A549 (cell line): ENCODE measurements at regions not wholly inside any gene's neighbourhood (a gene's known extent, or its start where the extent isn't known, plus 50 kb on each side); places are given as distances from the start of the nearest gene placed in this dataset.

ENCODE experiments used
- ATAC-seq, 2 experiments: fragments of 200-7000 bp in 1 of 2; fragments of >200 bp in 1 of 2; cut with Nextera tagmentation in 1 of 2; cut with Tn5 transposase in 1 of 2; 3 replicates each; pipeline versions ENCODE4 v1.8.0 to v1.9.1; 2018 to 2020; ENCODE audit warnings: mild to moderate bottlenecking in 1 of 2, moderate library complexity in 1 of 2
- CTCF ChIA-PET: fragments of 300-600 bp; sonication (Branson Sonifier 250); formaldehyde crosslinking; extraction: SDS; loops from one replicate; lab custom pipeline; 2021; ENCODE audit warnings: antibody characterized with exemption, inconsistent platforms; lab: Yijun Ruan, JAX
- POLR2A ChIA-PET: fragments of 350-600 bp; formaldehyde crosslinking; extraction: SDS; loops from one replicate; lab custom pipeline; 2021; ENCODE audit warnings: antibody characterized with exemption, inconsistent platforms; lab: Yijun Ruan, JAX
- DNase-seq, 2 experiments: peaks; one replicate each; pipeline versions ENCODE4 v3.0.0 to v3.0.0-alpha.2; 2011 to 2016; ENCODE audit warnings: low read depth in 1 of 2, low spot score in 1 of 2
- FAIRE-seq: peaks from 2 replicates; lab custom pipeline; 2011; peaks lifted over from hg19 to GRCh38; lab: Jason Lieb, UNC
- H3K27ac ChIP-seq, 2 experiments: fragments of >200 bp; sonication (Bioruptor Twin); formaldehyde crosslinking; 3 replicates each; pipeline ENCODE4 v1.5.1; 2016 to 2017
- H3K4me1 ChIP-seq: fragments of >200 bp; sonication (Bioruptor Twin); formaldehyde crosslinking; 3 replicates; pipeline ENCODE4 v1.6.1; 2016
- H3K4me2 ChIP-seq: fragments of >200 bp; sonication (Bioruptor Twin); formaldehyde crosslinking; 3 replicates; pipeline ENCODE4 v1.6.1; 2016
- H3K4me3 ChIP-seq: fragments of >200 bp; sonication (Bioruptor Twin); formaldehyde crosslinking; 3 replicates; pipeline ENCODE4 v1.5.1; 2016
- H3K9me3 ChIP-seq: fragments of >200 bp; sonication (Bioruptor Twin); formaldehyde crosslinking; 3 replicates; pipeline ENCODE4 v1.6.1; 2016
- BCL3 ChIP-seq: fragments of >200 bp; sonication (Bioruptor Twin); formaldehyde crosslinking; IDR thresholded peaks from 3 replicates; pipeline ENCODE4 v1.6.1; 2016
- BHLHE40 ChIP-seq: IDR thresholded peaks from 2 replicates; pipeline ENCODE4 v1.6.1; 2012; ENCODE audit warnings: low read depth, low read length, inconsistent platforms
- CHD4 ChIP-seq: fragments of 200-600 bp; sonication (generic); IDR thresholded peaks from 2 replicates; pipeline ENCODE4 v1.6.1; 2016; ENCODE audit warnings: antibody characterized with exemption, mild to moderate bottlenecking, borderline replicate concordance
- HEYL ChIP-seq: fragments of 250-450 bp; sonication (Bioruptor Pico); IDR thresholded peaks from 2 replicates; pipeline ENCODE4 v1.8.0; 2021; ENCODE audit warnings: mild to moderate bottlenecking, moderate library complexity
- JUN ChIP-seq, 2 experiments: fragments of >200 bp; sonication (Bioruptor Twin); formaldehyde crosslinking; IDR thresholded peaks; 2 replicates in 1 of 2; 3 replicates in 1 of 2; pipeline ENCODE4 v1.6.1; 2016 to 2017
- KDM1A ChIP-seq: fragments of 200-600 bp; sonication (generic); IDR thresholded peaks from 2 replicates; pipeline ENCODE4 v1.6.1; 2016; ENCODE audit warnings: low read depth, mild to moderate bottlenecking
- KDM5A ChIP-seq: fragments of 200-600 bp; sonication (generic); IDR thresholded peaks from 2 replicates; pipeline ENCODE4 v1.6.1; 2016; ENCODE audit warnings: antibody characterized with exemption, mild to moderate bottlenecking
- MAX ChIP-seq: IDR thresholded peaks from 2 replicates; pipeline ENCODE4 v1.6.1; 2012
- MYC ChIP-seq: IDR thresholded peaks from 2 replicates; pipeline ENCODE4 v1.6.1; 2012; ENCODE audit warnings: mild to moderate bottlenecking, inconsistent platforms, low read length, improper control_type of control experiment, borderline replicate concordance
- NFE2L2 ChIP-seq: fragments of 150-350 bp; conservative IDR thresholded peaks from 2 replicates; pipeline ENCODE4 v1.6.1; 2014; ENCODE audit warnings: low read length
- NR3C1 ChIP-seq: fragments of >200 bp; sonication (Bioruptor Twin); formaldehyde crosslinking; IDR thresholded peaks from 3 replicates; pipeline ENCODE4 v1.6.1; 2017
- PHF8 ChIP-seq: fragments of 200-600 bp; sonication (generic); IDR thresholded peaks from 2 replicates; pipeline ENCODE4 v1.6.1; 2016; ENCODE audit warnings: low read depth, mild to moderate bottlenecking, antibody characterized with exemption, moderate library complexity, borderline replicate concordance
- RCOR1 ChIP-seq: fragments of 150-350 bp; IDR thresholded peaks from 2 replicates; pipeline ENCODE4 v1.6.1; 2014; ENCODE audit warnings: antibody characterized with exemption, low read length, low read depth
- REST ChIP-seq: fragments of 200-600 bp; sonication (generic); IDR thresholded peaks from 2 replicates; pipeline ENCODE4 v1.6.1; 2016; ENCODE audit warnings: antibody characterized with exemption, mild to moderate bottlenecking, moderate library complexity
- RFX5 ChIP-seq: fragments of 450-650 bp; IDR thresholded peaks from 2 replicates; pipeline ENCODE4 v1.7.1; 2014; ENCODE audit warnings: antibody characterized with exemption, mild to moderate bottlenecking, moderate library complexity
- RNF2 ChIP-seq: fragments of 200-600 bp; sonication (generic); IDR thresholded peaks from 2 replicates; pipeline ENCODE4 v1.6.1; 2016; ENCODE audit warnings: low read depth, mild to moderate bottlenecking, antibody characterized with exemption, moderate library complexity, borderline replicate concordance
- SMC3 ChIP-seq: fragments of >200 bp; sonication (Bioruptor Twin); formaldehyde crosslinking; IDR thresholded peaks from 3 replicates; pipeline ENCODE4 v1.6.1; 2018; ENCODE audit warnings: inconsistent platforms
- SREBF2 ChIP-seq: fragments of 450-650 bp; IDR thresholded peaks from 2 replicates; pipeline ENCODE4 v1.6.1; 2014; ENCODE audit warnings: mild to moderate bottlenecking, moderate library complexity
- TFCP2L1 ChIP-seq: fragments of 250-450 bp; sonication (Bioruptor Pico); IDR thresholded peaks from 2 replicates; pipeline ENCODE4 v1.5.0; 2021; ENCODE audit warnings: mild to moderate bottlenecking
- ZNF302 ChIP-seq: fragments of 250-450 bp; sonication (Bioruptor Pico); IDR thresholded peaks from 2 replicates; pipeline ENCODE4 v1.9.0; 2021; ENCODE audit warnings: inconsistent platforms, mild to moderate bottlenecking, moderate library complexity
- WGBS: methylation state at CpG from one replicate; pipeline ENCODE4 v1.1.6; 2017; ENCODE audit errors: missing lambda C conversion rate; 5-methylcytosine and 5-hydroxymethylcytosine counted together

- DNase-seq, result no peak
- no peak for FAIRE-seq
- ChIA-PET POLR2A (no interaction called here), CTCF (interaction anchor here (0.7 kb wide), 1 partner anchor 148 kb away, joined by 6 read pairs; no protein-coding TSS in a partner anchor)
- Histone ChIP-seq H3K4me1 (no peaks in the 10 kb centered on the region), H3K27ac (no peak overlapping the region), H3K9me3 (no peaks in the 10 kb centered on the region), H3K4me3 (no peak overlapping the region), H3K4me2 (no peak overlapping the region)
- TF ChIP-seq RCOR1 (no peak), JUN (IDR thresholded peaks at IDR 0.05) (no peak), TFCP2L1 (CRISPR knock-in tag) (no peak), HEYL (CRISPR knock-in tag) (no peak), MYC (no peak), KDM1A (no peak), PHF8 (no peak), KDM5A (no peak)
- WGBS, result 3% methylated on average over 2 of the region's 2 CpGs
- no peak for ATAC-seq
Observed at GRCh38 chr1:162924179-162924578, 63.2 kb upstream of the CCDC190 start.

GRCh38 chr1:162922201-162922600, 61.2 kb upstream of the CCDC190 start:
- POLR2A ChIA-PET, result no interaction called here

More at GRCh38 chr1:162922201-162922600, 61.2 kb upstream of the CCDC190 start:
- TF ChIP-seq REST, result no peak
- no peak for TF ChIP-seq CHD4
- no peak for TF ChIP-seq PHF8
- TF ChIP-seq HEYL (CRISPR knock-in tag), result no peak
- no peak for TF ChIP-seq RFX5
- no peak for TF ChIP-seq SMC3
- no peak for TF ChIP-seq BHLHE40
- TF ChIP-seq ZNF302 (CRISPR knock-in tag), result no peak
- no peak for TF ChIP-seq KDM1A
- no peak for TF ChIP-seq MAX
- no peak for TF ChIP-seq RNF2
- TF ChIP-seq NR3C1, result no peak
- no peak for TF ChIP-seq SREBF2
- no peak for TF ChIP-seq NFE2L2
- no peak for TF ChIP-seq BCL3
- no peak for ATAC-seq
- CTCF ChIA-PET, result no interaction called here
- H3K4me1 ChIP-seq, result no peaks in the 10 kb centered on the region
- FAIRE-seq, result no peak
- 20% methylated on average over 2 of the region's 2 CpGs for WGBS
- H3K4me3 ChIP-seq, result no peak overlapping the region
- no peak overlapping the region for H3K4me2 ChIP-seq
- no peaks in the 10 kb centered on the region for H3K9me3 ChIP-seq
- H3K27ac ChIP-seq, result no peak overlapping the region
- no peak for DNase-seq
